AG09319 (cell line): ENCODE measurements at regions not wholly inside any gene's neighbourhood (a gene's known extent, or its start where the extent isn't known, plus 50 kb on each side); places are given as distances from the start of the nearest gene placed in this dataset.

Experiments used
- DNase-seq: peaks from one replicate; pipeline ENCODE4 v3.0.0-alpha.2; 2010; ENCODE audit warnings: low read depth; ENCODE audit errors: extremely low read depth
- TF ChIP-seq, protein P1 (sequence below): IDR thresholded peaks from 2 replicates; pipeline ENCODE4 v1.5.1; 2011; ENCODE audit warnings: low read depth, mild to moderate bottlenecking, inconsistent platforms, low read length, moderate library complexity

DNA sequence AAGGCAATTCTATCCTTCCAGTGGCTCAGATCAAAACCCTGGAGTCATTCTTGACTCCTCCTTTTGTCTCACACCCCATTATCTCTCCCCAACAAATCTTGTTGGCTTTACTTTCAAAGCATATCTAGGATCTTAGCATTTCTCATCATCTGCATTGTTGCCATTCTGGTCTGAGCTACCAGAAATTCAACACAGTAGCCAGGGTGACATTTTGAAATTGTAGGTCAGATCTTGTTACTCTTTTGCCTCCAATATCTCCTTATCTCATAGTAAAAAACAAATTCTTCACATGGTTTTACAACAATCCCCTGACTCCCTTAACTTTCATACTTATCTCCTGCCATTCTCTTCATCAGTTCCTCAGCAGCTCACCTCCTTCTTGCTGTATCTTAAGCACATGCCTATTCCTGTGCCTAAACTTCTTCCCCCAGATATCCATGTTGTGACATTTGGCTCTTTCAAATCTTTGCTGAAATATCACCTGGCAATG, 115.8 kb downstream of the KLF5 start:
- no peak for DNase-seq
- TF ChIP-seq, protein P1, sequence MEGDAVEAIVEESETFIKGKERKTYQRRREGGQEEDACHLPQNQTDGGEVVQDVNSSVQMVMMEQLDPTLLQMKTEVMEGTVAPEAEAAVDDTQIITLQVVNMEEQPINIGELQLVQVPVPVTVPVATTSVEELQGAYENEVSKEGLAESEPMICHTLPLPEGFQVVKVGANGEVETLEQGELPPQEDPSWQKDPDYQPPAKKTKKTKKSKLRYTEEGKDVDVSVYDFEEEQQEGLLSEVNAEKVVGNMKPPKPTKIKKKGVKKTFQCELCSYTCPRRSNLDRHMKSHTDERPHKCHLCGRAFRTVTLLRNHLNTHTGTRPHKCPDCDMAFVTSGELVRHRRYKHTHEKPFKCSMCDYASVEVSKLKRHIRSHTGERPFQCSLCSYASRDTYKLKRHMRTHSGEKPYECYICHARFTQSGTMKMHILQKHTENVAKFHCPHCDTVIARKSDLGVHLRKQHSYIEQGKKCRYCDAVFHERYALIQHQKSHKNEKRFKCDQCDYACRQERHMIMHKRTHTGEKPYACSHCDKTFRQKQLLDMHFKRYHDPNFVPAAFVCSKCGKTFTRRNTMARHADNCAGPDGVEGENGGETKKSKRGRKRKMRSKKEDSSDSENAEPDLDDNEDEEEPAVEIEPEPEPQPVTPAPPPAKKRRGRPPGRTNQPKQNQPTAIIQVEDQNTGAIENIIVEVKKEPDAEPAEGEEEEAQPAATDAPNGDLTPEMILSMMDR: no peak

- TF ChIP-seq, protein P1: no peak
- no peak for DNase-seq
Measured at GRCh38 chr13:73173279-73173811, 114.5 kb downstream of the KLF5 start.

DNA sequence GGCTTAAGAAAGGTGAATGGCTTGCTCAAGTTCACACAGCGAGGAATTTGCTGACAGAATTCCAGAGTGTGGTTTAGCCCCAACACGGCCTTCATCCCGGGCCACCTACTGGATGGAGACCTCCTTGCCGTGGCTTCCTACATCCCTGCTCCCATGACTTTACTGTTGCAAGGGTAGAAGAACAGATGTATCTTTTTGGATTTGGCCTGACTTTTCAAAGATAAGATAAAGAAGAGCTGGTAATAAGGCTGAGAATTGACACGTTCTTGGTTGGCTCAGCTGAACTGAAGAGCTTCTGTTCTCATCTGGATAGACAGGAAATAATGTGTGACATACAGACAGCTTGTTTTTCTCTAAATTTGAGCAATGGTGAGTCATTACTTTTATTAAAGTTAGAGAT, 113.1 kb downstream of the KLF5 start:
- no peak for DNase-seq

GRCh38 chr13:73171271-73171682, 112.5 kb downstream of the KLF5 start:
- TF ChIP-seq, protein P1: no peak
- no peak for DNase-seq

More for the DNA sequence above, 113.1 kb downstream of the KLF5 start:
- TF ChIP-seq, protein P1: no peak; the same call in 1 of the 2 replicates

- TF ChIP-seq, protein P1: no peak
- DNase-seq: no peak
Measured at GRCh38 chr13:73169971-73170370, 111.2 kb downstream of the KLF5 start.

- no peak for DNase-seq
- TF ChIP-seq, protein P1: no peak
Measured at GRCh38 chr13:73168953-73169401, 110.2 kb downstream of the KLF5 start.

GRCh38 chr13:73168226-73168952, 109.6 kb downstream of the KLF5 start:
- TF ChIP-seq, protein P1: no peak
- no peak for DNase-seq
